ENCODE measurements at regions not wholly inside any gene's neighbourhood (a gene's known extent, or its start where the extent isn't known, plus 50 kb on each side); places are given as distances from the start of the nearest gene placed in this dataset.

DNA sequence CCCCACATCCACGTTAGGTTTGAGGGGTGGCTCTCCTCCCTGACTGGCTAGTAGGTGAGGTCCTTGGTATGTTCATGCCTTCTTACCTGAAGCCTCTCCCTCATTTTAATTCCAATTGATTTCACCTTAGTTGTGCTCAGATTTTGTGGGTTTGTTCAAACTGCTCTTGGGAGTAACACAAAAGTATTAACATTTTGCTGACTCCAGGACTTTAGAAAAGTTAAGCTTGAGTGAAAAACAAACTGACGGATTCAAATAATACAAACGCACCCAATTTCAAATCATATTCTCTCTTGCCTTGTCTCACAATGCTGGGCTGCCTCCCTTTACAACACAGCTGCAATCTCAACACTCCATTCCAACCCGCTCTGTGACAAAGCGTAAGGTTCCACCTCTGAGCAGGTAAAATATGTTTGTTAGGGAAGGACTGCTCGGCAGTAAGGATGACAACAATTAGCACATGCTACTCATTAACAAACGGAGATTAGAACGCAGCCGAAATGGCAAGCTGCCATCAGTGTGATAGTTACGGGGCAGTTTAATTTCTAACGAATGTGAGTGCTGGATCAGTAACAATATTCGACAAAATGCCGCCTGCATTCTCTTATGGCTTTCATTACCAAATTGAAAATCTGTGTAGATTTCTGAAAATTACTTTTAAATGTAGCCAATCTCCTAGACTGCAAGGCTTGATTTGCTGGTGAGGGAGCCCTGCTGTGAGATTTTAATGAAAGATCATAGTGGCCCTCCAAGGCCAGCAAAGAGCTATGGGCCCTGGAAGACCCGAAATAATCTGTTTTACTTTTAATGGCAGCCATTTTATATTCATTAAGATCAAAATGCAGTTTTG is 730.6 kb upstream of the FANCL start:
- DNase-seq (ENCODE audit: low read depth in 3 of 3): no peak

DNA sequence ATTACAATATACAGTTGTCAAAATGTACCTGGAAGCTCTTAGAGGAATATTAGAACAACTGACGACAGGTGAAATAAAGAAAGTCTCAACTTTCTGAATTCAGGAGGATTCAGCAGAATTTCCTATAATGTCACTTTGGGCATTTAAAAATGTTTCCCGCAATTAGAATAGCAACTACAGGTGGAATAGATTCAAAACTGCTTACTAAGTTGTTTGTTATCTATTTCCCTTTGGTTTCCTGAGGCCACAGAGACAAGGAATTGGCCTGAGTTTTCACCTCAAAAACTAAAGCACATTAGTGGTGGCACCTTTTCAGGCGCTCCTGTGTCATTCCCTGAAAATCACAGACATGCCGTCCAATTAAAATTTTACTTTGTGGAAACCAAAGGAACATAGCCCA is 729.2 kb upstream of the FANCL start:
- DNase-seq (ENCODE audit: low read depth in 3 of 3): no peak

GRCh38 chr2:58968885-58969284 is 727.8 kb upstream of the FANCL start:
- DNase-seq (ENCODE audit: low read depth in 3 of 3): no peak

- DNase-seq (ENCODE audit: low read depth in 3 of 3): no peak
These were observed 726.6 kb upstream of the FANCL start for GRCh38 chr2:58967736-58968135.

GRCh38 chr2:58965602-58966001 is 724.5 kb upstream of the FANCL start:
- no peak for DNase-seq (ENCODE audit: low read depth in 3 of 3)

DNA sequence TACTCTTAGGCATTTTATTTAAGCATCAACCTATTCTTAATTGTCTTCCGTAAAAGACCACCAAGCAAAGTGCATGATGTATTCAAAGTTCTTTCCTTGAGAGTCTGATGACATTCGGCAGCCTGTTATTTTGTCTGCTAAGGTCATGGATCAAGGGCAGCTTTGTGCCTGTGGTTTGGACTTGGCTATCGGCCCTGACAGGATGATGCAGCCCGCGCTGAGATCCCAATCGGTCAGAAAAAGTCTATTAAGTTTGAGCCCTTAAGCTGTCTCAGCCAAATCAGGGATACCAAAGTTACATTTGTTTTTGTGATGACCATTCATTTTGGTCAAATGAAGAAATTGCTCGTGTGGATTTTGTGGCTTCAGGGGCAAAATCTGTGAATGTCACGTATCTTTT is 718.9 kb upstream of the FANCL start:
- DNase-seq (ENCODE audit: low read depth in 3 of 3): no peak

DNA sequence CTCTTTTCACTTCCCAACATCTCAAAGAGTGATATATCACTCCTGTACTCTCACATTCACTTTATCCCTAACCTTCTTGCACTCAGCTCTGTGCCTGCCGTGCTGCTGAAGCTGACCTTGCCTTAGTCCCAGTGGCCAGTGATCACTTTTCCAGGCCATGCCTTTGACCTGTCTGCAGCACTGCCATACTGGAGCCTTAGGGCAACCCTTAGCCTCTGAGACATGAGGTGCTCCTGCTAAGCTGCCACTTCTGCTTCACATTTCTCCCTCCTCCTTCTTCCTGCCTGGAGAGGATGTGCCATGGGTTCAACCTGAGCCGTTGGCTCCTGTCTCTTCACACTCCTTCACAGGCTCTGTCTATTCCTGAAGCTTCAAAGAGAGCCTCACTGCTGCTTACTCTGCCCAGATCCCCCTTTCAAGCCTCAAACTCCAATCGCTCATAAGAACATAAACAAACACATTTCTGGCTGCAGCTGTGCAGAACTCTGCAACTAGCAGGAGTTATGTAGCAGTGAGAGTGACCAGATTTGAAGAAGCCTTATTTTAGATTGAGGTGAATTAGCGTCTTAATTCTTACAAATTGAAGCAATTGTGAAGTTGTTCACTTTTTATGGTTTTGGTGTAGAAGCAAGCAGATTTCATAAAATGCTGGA is 716.2 kb upstream of the FANCL start:
- DNase-seq (ENCODE audit: low read depth in 3 of 3): no peak

GRCh38 chr2:58954880-58955385 is 713.8 kb upstream of the FANCL start:
- DNase-seq (ENCODE audit: low read depth in 3 of 3): no peak

DNA sequence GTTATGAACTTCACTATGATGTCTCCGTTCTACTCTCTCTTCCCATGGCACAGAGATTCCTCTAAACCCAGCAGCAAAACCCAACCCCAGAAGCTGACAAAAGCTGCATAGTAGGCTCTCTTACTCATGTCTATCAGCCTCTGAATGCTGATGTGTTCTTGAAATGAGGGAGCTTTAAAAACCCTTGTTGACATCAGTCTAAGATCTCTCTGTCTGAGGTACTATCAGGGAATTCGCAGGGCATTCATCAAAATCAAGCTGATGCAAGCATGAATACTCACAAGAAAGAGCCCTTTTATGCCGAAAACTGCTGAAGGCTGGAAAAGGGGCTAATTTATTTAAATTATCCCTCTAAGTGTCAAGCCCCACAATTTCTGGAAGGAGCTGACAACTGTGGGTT is 710.6 kb upstream of the FANCL start:
- DNase-seq (ENCODE audit: low read depth in 3 of 3): no peak

DNA sequence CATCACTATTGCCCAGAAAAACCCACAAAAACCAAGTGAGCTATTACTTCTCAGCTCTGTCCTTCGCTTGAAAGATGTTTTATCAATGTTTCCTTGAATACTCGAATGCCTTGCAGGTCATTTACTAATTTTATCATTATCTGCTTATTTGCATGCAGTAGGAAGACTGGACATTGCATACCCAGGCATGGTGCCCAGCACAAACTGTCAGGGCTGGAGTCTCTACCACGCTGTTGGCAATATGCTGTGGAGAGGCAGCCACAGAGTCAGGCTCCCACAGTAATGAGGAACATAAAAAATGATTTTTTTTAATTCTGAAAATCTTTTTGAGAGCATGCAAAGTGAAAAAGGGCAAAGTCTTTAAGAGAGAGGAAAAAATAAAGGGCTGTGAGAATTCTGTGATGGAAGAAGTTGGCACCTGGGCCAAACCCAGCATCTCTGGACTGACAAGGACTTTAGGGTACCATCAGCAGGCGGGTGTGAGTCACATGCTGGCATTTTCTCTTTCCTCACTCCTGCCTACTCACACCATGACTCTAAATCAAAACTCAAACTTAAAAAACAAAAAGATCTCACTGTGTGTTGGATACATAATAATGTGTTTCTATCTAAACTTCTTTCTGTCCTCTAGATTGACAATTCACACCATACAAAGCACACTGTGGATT is 709.8 kb upstream of the FANCL start:
- DNase-seq (ENCODE audit: low read depth in 3 of 3): no peak

DNA sequence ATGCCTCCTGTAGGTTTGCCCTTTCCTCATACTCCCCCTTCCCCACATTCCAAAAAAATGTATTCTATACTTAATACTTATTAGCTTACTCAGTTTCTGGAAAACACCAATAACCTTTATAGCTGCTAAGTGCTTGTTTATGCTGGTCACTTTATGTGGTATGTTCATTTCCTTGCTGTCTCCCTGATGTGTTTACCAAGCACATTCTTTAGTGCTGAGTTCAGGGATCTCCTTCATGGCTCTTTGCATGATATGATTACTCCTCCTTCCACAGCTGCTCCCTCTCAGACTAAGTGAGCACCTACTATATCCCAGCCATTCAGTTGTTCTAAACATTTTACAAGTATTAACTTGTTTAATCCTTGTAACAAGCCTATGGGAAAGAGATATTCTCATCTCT is 698.3 kb upstream of the FANCL start:
- no peak for DNase-seq (ENCODE audit: low read depth in 3 of 3)

- DNase-seq (ENCODE audit: low read depth in 3 of 3): no peak
These were observed 697.9 kb upstream of the FANCL start for GRCh38 chr2:58938988-58939387.

DNA sequence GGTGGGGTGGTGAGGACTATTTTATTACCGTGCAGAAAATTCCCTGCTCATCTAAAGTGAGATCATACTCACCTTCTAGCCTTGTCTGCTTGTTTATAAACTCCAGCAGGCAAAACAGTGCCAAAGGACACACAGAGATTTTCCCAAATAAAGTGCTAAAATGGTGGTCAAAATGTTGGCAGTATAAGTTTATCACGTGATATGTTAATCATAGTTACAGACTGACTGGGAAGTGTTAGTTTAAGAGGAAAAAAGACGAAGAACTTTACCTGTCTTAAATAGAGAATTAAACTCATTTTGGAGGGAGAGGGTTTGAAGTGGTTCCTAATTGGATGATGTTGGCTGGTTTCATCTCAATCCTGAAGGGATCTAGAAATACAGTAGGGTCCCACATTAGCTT is 691.7 kb upstream of the FANCL start:
- no peak for DNase-seq (ENCODE audit: low read depth in 3 of 3)

DNA sequence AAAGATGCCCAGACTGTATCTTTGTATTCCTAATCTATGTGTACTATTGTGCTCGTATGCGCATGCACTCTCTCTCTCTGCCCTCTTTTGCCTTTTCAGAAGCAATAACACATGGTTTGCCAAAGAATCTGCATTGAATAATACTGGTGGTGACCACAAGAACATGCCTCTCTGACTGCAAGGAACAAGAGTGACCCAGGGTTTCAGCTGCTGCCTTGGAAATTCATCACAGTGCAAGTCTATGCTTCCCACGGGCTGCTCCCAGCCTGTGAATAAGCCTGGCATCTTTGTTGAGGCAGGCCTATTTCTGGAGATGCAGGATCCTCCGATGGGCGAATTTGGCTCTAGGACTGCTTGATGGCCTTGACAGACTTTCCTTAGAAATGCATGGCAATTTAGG is 689.4 kb upstream of the FANCL start:
- DNase-seq (ENCODE audit: low read depth in 3 of 3): no peak

GRCh38 chr2:58928973-58929372 is 687.8 kb upstream of the FANCL start:
- no peak for DNase-seq (ENCODE audit: low read depth in 3 of 3)

- no peak for DNase-seq (ENCODE audit: low read depth in 3 of 3)
These were observed 687.3 kb upstream of the FANCL start for GRCh38 chr2:58928391-58928790.

GRCh38 chr2:58926112-58926511 is 685.0 kb upstream of the FANCL start:
- no peak for DNase-seq (ENCODE audit: low read depth in 3 of 3)

DNA sequence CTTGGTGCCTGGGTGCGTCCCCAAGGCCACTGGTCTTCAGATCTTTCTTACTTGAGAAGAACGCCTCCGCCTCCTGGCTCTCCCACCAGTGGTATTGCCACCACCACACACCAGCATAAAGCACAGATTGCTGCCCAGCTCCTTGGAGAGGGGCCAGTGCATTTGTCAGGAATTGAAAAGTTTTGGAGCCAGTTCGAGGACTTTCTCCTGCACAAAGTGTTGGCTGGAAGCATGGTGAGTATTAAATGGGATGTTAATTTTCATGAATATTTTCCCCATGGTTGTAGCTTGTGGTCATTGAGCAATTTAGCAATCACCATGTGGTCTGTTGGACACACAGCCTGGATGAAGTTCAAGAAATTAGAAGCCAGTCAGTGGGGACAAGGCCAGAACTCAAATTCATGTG is 684.6 kb upstream of the FANCL start:
- DNase-seq (ENCODE audit: low read depth in 3 of 3): no peak

DNA sequence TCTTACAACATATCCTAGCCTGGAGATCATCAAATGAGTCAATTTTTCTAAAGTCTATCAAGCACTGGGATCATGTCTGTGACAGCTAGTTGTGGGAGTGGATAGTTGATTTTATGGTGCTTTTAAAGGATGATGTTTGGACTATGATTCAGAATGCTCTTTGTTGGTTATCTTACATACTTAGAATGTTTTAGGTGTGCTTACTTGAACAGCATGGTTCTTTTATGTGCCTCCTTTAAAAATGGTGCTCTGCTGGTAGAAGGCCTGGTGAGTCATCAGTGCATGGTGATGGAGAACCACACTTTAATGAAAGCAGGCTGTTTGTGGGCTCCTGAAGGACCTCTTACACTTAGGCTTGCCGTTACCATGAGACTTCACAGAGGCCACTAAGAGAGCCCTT is 682.7 kb upstream of the FANCL start:
- DNase-seq (ENCODE audit: low read depth in 3 of 3): no peak

GRCh38 chr2:58922245-58922644 is 681.1 kb upstream of the FANCL start:
- no peak for DNase-seq (ENCODE audit: low read depth in 3 of 3)

- DNase-seq (ENCODE audit: low read depth in 3 of 3): no peak
These were observed 680.6 kb upstream of the FANCL start for GRCh38 chr2:58921676-58922075.

GRCh38 chr2:58920001-58920400 is 678.9 kb upstream of the FANCL start:
- no peak for DNase-seq (ENCODE audit: low read depth in 3 of 3)

DNA sequence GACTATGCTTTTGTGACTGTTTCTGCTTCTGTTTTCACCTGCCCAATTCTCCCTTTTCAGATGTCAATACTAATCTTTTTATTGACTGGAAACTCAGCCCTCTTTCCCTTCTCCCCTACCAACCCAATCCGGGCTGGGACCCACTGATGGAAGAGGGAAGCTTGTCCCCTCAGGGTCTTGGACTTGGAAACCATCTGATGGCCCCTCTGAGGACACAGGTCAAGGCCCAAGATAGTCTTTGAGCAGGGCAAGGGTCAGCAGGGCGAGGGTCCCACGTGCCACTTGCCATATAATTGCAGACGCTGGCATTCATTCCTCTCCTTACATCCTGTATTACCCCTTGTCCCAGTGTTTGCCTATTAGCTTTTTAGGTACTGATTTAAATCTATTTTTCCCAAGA is 678.2 kb upstream of the FANCL start:
- DNase-seq (ENCODE audit: low read depth in 3 of 3): no peak
